ENCODE measurements at regions not wholly inside any gene's neighbourhood (a gene's known extent, or its start where the extent isn't known, plus 50 kb on each side); places are given as distances from the start of the nearest gene placed in this dataset.

DNA sequence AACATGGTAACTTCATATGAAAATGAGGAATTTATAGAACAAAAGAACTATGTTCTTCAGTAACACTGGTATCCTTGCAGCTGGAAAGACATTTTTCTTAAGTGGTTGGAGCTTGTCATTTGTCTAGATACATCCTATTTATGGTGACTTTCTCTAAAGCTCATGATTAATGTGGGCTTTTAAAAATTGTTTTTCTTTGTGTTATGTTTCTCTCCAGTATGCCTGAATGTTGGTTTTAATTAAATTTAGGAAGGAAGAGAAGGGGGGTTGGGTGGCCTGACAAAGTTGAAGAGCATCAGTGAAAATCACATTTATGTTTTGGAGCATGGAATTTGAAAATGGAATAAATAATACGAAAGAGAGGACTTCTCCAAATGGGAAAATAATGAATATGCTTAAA, 457.1 kb upstream of the ETAA1 start:
- POLR2A ChIA-PET, result no interaction called here
- TF ChIP-seq REST (IDR thresholded peaks at IDR 0.05; ENCODE audit: insufficient read depth in 1 of 2, low read depth in 2 of 2, low read length in 1 of 2) (no peak), SIN3A (IDR thresholded peaks at IDR 0.05; ENCODE audit: borderline replicate concordance, insufficient read depth, low read depth, low read length) (no peak), TCF7L2 (IDR thresholded peaks at IDR 0.05; ENCODE audit: low read depth, low read length) (no peak), CTCF (IDR thresholded peaks at IDR 0.05) (no peak), POLR2AphosphoS5 (IDR thresholded peaks at IDR 0.05; ENCODE audit: low read depth, low read length) (no peak)

GRCh38 chr2:66948234-66948633, 448.9 kb upstream of the ETAA1 start:
- no peak overlapping the region for H3K4me3 ChIP-seq (ENCODE audit: low read depth in 2 of 2, low read length in 2 of 2)
- H3K4me1 ChIP-seq (ENCODE audit: control insufficient read depth, insufficient read depth, low read length), result no peaks in the 10 kb centered on the region
- no peaks in the 10 kb centered on the region for H3K36me3 ChIP-seq (ENCODE audit: control insufficient read depth, insufficient read depth, low read length)
- no peaks in the 10 kb centered on the region for H3K9me3 ChIP-seq (ENCODE audit: control insufficient read depth, insufficient read depth, low read depth, low read length)
- intact Hi-C loops (cut with micrococcal nuclease; ENCODE audit: unreplicated experiment) (no loop called here), in situ Hi-C loops (cut with HindIII; ENCODE audit: low pct_unique_long_range_greater_than_20kb, low sequenced_read_pairs) (no loop called here)
- ChIA-PET POLR2A (no interaction called here), CTCF (no interaction called here)
- no peak overlapping the region for H3K27ac ChIP-seq (ENCODE audit: low read length)
- TF ChIP-seq TCF7L2 (IDR thresholded peaks at IDR 0.05; ENCODE audit: low read depth, low read length), result no peak
- no peak for TF ChIP-seq POLR2AphosphoS5 (IDR thresholded peaks at IDR 0.05; ENCODE audit: low read depth, low read length)
- no peak for TF ChIP-seq REST (IDR thresholded peaks at IDR 0.05; ENCODE audit: insufficient read depth in 1 of 2, low read depth in 2 of 2, low read length in 1 of 2)
- TF ChIP-seq CTCF (IDR thresholded peaks at IDR 0.05), result no peak
- TF ChIP-seq SIN3A (IDR thresholded peaks at IDR 0.05; ENCODE audit: borderline replicate concordance, insufficient read depth, low read depth, low read length), result no peak
- no TSS peak for BruUV-seq (replicated peaks)
- no peaks in the 10 kb centered on the region for H3K27me3 ChIP-seq (ENCODE audit: control insufficient read depth, insufficient read depth, low read length)
- DNase-seq (ENCODE audit: low read depth, low spot score) (no peak), ATAC-seq (no peak)

More for the DNA sequence above, 457.1 kb upstream of the ETAA1 start:
- no peaks in the 10 kb centered on the region for H3K27me3 ChIP-seq (ENCODE audit: control insufficient read depth, insufficient read depth, low read length)
- no peaks in the 10 kb centered on the region for H3K4me1 ChIP-seq (ENCODE audit: control insufficient read depth, insufficient read depth, low read length)
- no peak overlapping the region for H3K27ac ChIP-seq (ENCODE audit: low read length)
- in situ Hi-C loops (cut with HindIII; ENCODE audit: low pct_unique_long_range_greater_than_20kb, low sequenced_read_pairs) (no loop called here), intact Hi-C loops (cut with micrococcal nuclease; ENCODE audit: unreplicated experiment) (no loop called here)
- CTCF ChIA-PET, result no interaction called here
- ATAC-seq (no peak), DNase-seq (ENCODE audit: low read depth, low spot score) (no peak)
- H3K36me3 ChIP-seq (ENCODE audit: control insufficient read depth, insufficient read depth, low read length), result no peaks in the 10 kb centered on the region
- no peaks in the 10 kb centered on the region for H3K9me3 ChIP-seq (ENCODE audit: control insufficient read depth, insufficient read depth, low read depth, low read length)
- no TSS peak for BruUV-seq (replicated peaks)
- H3K4me3 ChIP-seq (ENCODE audit: low read depth in 2 of 2, low read length in 2 of 2), result no peak overlapping the region
